ENCODE measurements at regions not wholly inside any gene's neighbourhood (a gene's known extent, or its start where the extent isn't known, plus 50 kb on each side); places are given as distances from the start of the nearest gene placed in this dataset.
"Not testable (repeated sequence)": the region's sequence is repeated elsewhere in the genome, so short reads cannot be mapped to it uniquely, and the experiment has no call there.

GRCh38 chr11:67779189-67779875, 104.9 kb upstream of the ALDH3B2 start:
- not testable (repeated sequence) for TF ChIP-seq CTCF (IDR thresholded peaks at IDR 0.05); EZH2 (IDR thresholded peaks at IDR 0.05; ENCODE audit: borderline replicate concordance, insufficient read depth, low read depth, low read length, poor library complexity, severe bottlenecking)
